ENCODE measurements at regions not wholly inside any gene's neighbourhood (a gene's known extent, or its start where the extent isn't known, plus 50 kb on each side); places are given as distances from the start of the nearest gene placed in this dataset.

DNA sequence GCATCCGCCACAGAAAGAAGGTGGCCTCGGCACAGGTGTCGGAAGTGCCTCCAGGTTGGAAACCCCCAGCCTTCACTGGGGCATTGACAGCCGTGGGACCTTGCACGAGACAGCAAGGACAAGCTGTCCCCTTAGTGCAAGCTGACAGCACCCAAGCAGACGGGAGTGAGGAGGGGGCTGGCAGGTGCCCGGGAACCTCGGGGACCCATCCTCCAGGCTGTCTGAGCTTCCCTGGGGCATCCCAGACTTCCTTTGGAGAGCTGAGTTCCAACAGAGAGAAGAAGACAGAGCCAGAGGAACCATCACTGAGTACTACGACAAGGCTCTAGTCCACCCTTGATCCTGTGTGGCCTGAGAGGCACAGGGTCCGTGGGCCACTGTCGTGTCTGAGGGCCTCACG lies 100.6 kb upstream of the RAB4A start:
- TF ChIP-seq, protein P1, sequence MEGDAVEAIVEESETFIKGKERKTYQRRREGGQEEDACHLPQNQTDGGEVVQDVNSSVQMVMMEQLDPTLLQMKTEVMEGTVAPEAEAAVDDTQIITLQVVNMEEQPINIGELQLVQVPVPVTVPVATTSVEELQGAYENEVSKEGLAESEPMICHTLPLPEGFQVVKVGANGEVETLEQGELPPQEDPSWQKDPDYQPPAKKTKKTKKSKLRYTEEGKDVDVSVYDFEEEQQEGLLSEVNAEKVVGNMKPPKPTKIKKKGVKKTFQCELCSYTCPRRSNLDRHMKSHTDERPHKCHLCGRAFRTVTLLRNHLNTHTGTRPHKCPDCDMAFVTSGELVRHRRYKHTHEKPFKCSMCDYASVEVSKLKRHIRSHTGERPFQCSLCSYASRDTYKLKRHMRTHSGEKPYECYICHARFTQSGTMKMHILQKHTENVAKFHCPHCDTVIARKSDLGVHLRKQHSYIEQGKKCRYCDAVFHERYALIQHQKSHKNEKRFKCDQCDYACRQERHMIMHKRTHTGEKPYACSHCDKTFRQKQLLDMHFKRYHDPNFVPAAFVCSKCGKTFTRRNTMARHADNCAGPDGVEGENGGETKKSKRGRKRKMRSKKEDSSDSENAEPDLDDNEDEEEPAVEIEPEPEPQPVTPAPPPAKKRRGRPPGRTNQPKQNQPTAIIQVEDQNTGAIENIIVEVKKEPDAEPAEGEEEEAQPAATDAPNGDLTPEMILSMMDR (IDR thresholded peaks at IDR 0.05) = no peak
- TF ChIP-seq POLR2A (IDR thresholded peaks at IDR 0.05) = no peak
- TF ChIP-seq EP300 (IDR thresholded peaks at IDR 0.05) = no peak

All from ovary (tissue), 3 donors.